ENCODE measurements at regions not wholly inside any gene's neighbourhood (a gene's known extent, or its start where the extent isn't known, plus 50 kb on each side); places are given as distances from the start of the nearest gene placed in this dataset.
A peak's percentile ranks its signal among the peaks of the same experiment; 100 is the strongest.

DNA sequence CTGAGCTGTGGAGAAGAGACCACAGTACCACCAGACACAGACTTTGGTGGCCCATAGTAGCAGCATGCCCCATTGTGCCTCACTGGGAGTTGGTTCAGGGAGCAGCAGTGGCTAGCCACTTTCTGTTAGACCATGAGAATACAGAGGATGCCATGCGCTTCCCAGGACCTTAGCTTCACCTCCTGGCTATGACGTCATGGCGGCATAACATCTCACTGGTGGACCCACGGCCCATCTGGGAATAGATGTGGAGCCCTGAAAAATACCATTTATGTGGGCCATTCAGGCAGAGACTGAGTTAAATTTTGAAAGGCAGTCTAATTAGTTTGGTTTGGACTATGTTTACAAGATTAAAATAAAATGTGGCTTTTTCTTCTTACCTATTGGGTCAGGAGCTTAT, 55.1 kb upstream of the NMD3 start:
- Histone ChIP-seq H3K4me3 (no peak overlapping the region), H3K27ac (no peak overlapping the region), H3K4me2 (no peak overlapping the region), H3K9me3 (peaks cover 12% of the 10 kb centered on the region; the same call in 2 of the 3 replicates), H3K4me1 (no peaks in the 10 kb centered on the region)
- no peak for DNase-seq (ENCODE audit: low read depth in 1 of 2, low spot score in 1 of 2)
- POLR2A ChIA-PET: no interaction called here
- no peak for FAIRE-seq
- no peak for ATAC-seq
- CTCF ChIA-PET: no interaction called here
- 67% methylated on average over 4 of the region's 4 CpGs for WGBS (ENCODE audit: missing lambda C conversion rate)
- TF ChIP-seq POLR2AphosphoS2 (conservative IDR thresholded peaks at IDR 0.05; ENCODE audit: low read length) (no peak), FOSB (CRISPR knock-in tag; IDR thresholded peaks at IDR 0.05) (no peak), EHMT2 (IDR thresholded peaks at IDR 0.05; ENCODE audit: low read depth) (no peak), PHF8 (IDR thresholded peaks at IDR 0.05; ENCODE audit: borderline replicate concordance, low read depth) (no peak), USF2 (IDR thresholded peaks at IDR 0.05) (no peak), SMC3 (IDR thresholded peaks at IDR 0.05) (no peak), HDAC2 (IDR thresholded peaks at IDR 0.05) (no peak), HEYL (CRISPR knock-in tag; IDR thresholded peaks at IDR 0.05) (no peak), ESRRA (IDR thresholded peaks at IDR 0.05; ENCODE audit: borderline replicate concordance, low read length) (no peak), NFE2L2 (conservative IDR thresholded peaks at IDR 0.05; ENCODE audit: low read length) (no peak)
- TF ChIP-seq, protein P1, sequence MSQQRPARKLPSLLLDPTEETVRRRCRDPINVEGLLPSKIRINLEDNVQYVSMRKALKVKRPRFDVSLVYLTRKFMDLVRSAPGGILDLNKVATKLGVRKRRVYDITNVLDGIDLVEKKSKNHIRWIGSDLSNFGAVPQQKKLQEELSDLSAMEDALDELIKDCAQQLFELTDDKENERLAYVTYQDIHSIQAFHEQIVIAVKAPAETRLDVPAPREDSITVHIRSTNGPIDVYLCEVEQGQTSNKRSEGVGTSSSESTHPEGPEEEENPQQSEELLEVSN (IDR thresholded peaks at IDR 0.05; ENCODE audit: borderline replicate concordance, low read depth): no peak
- TF ChIP-seq, protein P2, sequence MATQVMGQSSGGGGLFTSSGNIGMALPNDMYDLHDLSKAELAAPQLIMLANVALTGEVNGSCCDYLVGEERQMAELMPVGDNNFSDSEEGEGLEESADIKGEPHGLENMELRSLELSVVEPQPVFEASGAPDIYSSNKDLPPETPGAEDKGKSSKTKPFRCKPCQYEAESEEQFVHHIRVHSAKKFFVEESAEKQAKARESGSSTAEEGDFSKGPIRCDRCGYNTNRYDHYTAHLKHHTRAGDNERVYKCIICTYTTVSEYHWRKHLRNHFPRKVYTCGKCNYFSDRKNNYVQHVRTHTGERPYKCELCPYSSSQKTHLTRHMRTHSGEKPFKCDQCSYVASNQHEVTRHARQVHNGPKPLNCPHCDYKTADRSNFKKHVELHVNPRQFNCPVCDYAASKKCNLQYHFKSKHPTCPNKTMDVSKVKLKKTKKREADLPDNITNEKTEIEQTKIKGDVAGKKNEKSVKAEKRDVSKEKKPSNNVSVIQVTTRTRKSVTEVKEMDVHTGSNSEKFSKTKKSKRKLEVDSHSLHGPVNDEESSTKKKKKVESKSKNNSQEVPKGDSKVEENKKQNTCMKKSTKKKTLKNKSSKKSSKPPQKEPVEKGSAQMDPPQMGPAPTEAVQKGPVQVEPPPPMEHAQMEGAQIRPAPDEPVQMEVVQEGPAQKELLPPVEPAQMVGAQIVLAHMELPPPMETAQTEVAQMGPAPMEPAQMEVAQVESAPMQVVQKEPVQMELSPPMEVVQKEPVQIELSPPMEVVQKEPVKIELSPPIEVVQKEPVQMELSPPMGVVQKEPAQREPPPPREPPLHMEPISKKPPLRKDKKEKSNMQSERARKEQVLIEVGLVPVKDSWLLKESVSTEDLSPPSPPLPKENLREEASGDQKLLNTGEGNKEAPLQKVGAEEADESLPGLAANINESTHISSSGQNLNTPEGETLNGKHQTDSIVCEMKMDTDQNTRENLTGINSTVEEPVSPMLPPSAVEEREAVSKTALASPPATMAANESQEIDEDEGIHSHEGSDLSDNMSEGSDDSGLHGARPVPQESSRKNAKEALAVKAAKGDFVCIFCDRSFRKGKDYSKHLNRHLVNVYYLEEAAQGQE (IDR thresholded peaks at IDR 0.05): no peak
- TF ChIP-seq, protein P3, sequence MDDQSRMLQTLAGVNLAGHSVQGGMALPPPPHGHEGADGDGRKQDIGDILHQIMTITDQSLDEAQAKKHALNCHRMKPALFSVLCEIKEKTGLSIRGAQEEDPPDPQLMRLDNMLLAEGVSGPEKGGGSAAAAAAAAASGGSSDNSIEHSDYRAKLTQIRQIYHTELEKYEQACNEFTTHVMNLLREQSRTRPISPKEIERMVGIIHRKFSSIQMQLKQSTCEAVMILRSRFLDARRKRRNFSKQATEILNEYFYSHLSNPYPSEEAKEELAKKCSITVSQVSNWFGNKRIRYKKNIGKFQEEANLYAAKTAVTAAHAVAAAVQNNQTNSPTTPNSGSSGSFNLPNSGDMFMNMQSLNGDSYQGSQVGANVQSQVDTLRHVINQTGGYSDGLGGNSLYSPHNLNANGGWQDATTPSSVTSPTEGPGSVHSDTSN (IDR thresholded peaks at IDR 0.05): no peak

GRCh38 chr3:161171113-161171512, 50.0 kb upstream of the NMD3 start:
- WGBS (ENCODE audit: missing lambda C conversion rate): 48% methylated on average over 2 of the region's 2 CpGs
- CTCF ChIA-PET: no interaction called here
- peak in 1 of 2 experiments; percentile 3 for DNase-seq (ENCODE audit: low read depth in 1 of 2, low spot score in 1 of 2)

More at GRCh38 chr3:161171113-161171512, 50.0 kb upstream of the NMD3 start:
- no peak for TF ChIP-seq FOXS1 (CRISPR knock-in tag; IDR thresholded peaks at IDR 0.05)
- no peak for TF ChIP-seq FOSB (CRISPR knock-in tag; IDR thresholded peaks at IDR 0.05)
- FAIRE-seq (no peak), ATAC-seq (no peak)
- Histone ChIP-seq H3K27ac (no peak overlapping the region), H3K4me2 (no peak overlapping the region), H3K9me3 (0 out of 3 replicates have a peak, but pooled peaks cover 4% of the 10 kb centered on the region), H3K4me3 (no peak overlapping the region), H3K4me1 (no peaks in the 10 kb centered on the region)
- POLR2A ChIA-PET: no interaction called here

Measured in A549 (cell line).